HG03442 (cell line): ENCODE measurements at regions not wholly inside any gene's neighbourhood (a gene's known extent, or its start where the extent isn't known, plus 50 kb on each side); places are given as distances from the start of the nearest gene placed in this dataset.
"Not testable (repeated sequence)": the region's sequence is repeated elsewhere in the genome, so short reads cannot be mapped to it uniquely, and the experiment has no call there.

Source experiments
- ATAC-seq: cut with Tn5 transposase; IDR thresholded peaks from one replicate; pipeline ENCODE4 v1.9.1; 2021; ENCODE audit warnings: mild to moderate bottlenecking, moderate library complexity; ENCODE audit not compliant: unreplicated experiment

DNA sequence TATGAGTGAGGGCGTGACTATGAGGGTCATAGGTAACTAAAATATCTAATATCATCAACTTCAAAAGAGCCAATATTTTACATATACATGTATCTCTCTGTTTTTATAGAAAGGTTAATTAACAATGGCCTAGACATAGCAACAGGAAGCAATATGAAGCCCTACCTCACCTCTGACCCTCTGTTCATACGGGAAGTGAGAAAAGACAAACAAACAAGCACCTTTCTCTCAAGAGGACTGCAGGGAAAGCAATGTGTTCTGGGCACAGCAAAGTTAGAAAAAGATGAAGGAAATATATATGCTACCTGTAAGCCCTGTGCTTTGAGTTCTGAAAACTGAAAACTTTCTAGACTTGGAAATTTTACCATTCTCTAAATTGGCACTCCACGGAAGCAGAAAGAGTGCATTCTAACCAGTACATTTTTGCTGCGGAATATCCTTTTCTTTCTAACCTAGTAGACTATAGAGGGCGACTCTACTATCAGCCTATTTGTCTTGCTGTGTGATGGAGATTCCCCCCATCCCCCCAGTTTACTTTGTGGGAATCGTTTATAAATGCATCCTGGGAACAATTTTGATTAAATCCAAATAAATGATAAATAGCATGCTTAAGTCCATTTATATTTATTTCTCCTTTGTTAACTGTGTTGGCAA lies 830.4 kb upstream of the FAT3 start:
- ATAC-seq, result no peak

DNA sequence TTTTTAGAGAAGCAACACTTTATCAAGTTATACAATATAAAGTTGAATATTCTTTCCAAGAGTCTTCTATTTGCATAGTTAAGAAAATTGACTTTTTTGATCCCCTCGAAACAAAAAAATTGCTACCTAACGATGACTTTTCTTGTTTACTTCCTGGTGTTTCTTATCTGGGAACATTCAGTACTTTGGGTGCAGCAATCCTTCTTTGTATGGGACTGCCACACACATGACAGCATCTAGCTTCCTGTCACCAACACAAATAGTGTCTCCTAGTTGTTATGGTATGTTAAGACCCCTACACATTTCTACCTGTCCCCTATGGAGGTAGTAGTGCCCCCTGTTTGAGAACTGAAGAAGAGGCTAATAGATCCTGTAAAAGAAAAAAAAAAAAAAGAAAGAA lies 841.7 kb upstream of the FAT3 start:
- ATAC-seq, result no peak

DNA sequence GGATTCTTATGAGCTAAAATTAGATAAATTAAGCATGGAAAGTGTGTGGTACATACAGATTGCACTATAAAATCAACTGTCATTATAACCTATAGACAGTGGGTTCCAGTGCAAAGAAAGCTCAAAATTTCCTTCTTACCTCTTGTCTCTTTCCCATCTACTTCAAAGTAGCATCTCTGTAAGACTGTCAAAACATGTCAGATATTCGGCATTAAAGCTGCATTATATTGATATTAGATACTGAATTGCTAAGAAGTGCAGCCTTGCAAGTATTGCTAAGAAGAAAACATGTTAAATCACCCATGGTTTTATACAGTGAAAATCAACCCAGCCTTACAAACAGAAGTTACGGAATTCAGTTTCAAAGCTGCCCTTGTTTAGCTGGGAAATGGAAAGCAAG lies 849.8 kb upstream of the FAT3 start:
- ATAC-seq, result no peak

DNA sequence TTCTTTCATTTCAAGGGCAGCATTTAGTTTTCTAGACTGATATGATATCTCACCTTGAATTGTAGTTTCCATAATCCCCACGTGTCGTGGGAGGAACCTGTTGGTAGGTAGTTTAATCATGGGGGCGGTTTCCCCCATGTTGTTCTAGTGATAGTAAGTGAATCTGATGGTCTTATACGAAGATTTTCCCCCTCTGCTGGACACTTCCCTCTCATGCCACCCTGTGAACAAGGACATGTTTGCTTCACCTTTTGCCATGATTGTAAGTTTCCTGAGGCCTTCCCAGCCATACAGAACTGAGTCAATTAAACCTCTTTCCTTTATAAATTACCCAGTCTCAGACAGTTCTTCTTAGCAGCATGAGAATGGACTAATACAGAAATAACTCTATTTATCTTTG lies 851.1 kb upstream of the FAT3 start:
- ATAC-seq, result no peak

DNA sequence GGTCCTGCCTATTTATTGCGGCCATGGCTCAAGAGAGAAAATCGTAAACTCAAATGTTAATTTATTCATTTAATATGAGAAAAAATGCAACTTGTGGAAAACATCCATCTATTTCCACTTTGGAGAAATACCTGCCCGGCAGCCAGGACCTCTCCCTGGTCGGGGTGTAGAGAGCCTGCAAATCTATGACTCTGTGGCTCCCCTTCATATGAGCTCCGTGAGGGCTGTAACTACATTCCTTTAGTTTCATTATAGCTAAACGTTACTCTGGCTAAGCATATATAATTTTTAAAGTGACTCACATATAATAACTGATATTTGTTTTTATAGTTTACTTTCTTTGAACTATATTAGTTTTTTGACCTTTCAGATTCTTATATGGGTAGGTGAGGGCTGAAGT lies 857.8 kb upstream of the FAT3 start:
- no peak for ATAC-seq

DNA sequence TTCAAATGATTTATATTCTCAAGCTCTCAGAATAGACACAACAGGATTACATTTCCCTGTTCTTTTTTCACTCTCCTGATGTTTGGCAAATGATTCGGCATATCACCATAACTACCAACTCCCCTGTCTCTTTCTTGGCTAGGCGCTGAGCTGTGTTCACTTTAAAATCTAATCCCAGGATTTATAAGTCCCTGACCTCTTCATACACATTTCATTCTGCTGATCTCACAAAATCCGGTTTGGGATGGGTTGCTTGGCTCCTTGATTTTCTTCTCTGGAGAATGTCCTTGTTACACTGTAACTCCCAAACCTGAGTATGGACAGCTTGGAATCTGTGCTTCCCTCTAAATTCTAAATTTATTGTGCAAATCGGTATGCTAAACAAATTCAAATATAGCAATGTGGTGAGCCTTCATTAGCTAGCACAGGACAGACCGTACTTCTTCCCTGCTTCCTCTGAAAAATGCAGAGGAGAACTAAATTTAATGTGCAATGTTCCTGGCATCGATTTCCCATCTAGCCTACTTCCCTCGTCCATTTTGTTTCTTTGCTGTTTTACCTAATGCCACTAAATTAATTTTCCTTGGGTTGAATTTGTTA lies 858.5 kb upstream of the FAT3 start:
- ATAC-seq, result no peak

DNA sequence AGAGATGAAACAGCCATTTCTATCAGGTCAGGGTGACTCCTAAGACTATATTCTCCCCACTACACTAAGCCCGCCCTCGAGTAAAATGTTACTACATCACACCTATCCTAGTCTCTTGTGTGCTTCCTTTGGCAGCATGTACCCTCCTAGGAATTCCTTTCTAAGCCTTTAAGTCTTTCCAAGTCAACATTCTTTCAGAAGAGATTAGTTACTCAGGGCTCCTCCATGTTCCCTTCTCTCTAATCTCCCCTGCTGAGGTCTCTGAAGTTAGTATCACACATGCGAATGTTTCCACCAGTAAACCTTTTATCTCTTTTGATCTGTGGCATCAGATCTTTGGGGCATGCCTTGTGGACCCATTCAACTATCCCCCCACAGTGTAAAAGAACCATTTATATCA lies 873.7 kb upstream of the FAT3 start:
- no peak for ATAC-seq

DNA sequence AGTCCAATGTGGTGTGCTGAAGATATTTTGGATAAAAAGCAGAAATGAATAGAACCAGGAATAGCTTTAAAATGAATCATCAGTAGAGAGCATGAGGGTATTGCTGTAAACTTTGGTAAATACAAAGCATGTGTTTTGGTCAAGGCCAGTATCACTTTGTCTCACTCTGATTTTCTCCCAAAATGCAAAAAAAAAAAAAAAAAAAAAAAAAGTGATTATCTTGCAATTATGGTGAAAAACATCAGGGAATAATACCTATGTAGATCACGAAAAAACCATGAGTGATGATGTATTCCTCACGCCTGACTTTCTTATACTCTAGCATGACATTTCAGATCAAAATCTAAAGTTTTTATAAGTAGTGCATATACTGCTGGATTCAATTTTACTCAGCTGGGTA lies 897.9 kb upstream of the FAT3 start:
- no peak for ATAC-seq

DNA sequence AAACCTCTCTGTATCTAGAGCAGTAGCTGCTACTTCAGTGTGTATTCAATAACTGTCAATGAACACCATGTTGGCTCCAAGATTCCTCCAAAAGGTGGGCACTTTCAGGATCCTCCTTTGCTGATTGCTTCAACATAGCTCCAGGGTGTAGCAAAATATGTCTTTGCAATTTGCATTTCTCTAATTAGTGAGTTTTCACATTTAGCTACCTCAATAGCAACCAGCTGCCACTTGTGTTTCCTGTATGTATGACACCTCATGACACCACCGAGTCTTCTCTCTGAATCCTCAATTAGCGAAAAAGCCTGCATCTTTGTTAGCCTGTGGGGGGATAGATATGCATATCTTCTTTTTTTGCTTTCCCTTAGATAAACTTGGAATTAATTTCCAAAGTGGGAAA lies 898.3 kb upstream of the FAT3 start:
- no peak for ATAC-seq

DNA sequence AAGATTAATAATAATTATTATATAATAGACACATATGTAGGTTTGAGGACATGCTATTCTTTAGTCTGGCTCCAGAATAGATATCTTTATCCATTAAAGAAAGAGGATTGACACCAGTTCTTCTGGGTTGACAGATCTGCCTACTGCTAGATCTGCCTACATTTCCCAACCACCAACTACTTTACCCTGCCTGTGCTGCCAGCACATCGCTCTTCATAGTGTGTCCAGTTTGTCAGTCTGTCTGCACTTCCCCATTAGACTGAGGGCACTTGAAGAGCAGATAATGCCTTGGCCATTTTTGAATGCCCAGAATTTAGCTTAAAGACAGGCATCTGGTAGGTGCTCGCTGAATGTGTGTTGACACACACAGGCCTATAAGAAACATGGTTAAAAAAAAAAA lies 910.1 kb upstream of the FAT3 start:
- no peak for ATAC-seq

DNA sequence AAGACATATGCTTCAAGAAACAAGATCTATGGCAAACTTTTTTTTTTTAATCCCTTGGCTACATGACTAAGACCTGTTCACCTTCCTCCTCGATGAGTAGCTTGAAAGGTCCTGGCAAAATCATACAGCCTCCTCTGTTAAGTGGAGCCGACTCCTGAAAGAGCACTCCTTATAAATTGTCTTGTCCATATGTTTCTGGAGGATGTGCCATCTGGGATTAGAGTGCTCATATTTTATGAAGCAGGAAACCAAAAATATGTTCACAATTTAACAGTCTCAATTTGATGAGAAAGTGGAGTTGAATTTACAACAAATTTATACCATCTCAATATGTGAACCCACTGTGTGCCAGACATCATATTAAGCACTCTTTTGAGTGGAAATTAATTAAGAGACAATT lies 912.1 kb upstream of the FAT3 start:
- no peak for ATAC-seq

DNA sequence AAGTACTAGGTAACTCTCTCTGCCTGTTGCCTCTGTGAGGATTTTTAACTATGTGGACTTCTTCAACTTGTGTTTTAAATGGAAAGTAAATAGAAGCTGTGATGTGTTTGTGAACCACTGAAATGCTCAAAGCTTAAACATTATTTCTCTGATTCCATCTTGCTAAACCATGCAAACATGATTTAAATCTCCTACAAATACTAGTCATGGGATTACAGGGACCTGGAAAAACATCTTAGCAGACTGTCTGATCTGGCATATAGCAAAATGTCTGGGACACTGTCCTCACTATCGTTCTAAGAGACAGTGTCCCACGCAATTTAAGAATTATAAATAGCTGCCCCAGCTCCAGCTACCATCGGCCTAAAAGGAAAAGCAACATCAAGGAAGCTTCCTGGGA lies 914.5 kb upstream of the FAT3 start:
- ATAC-seq, result no peak

DNA sequence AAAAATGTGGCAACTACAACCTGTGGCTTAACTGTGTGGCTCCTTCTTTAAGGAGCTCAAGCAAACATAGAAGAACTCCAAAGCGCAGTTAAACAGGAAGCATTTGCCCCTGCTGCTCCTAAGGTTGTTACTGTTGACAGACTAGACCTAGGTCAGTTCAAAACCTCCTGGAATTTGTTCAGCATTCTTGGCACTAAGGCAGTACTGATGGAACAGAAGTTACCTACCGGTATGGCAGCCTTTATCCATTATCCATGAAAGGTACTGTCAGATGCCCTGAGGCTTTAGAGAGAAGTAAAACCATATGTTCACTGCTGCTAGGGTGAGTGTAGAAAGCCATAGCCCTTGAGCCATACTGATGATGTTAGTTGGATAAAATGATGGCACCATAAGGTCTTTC lies 916.5 kb upstream of the FAT3 start:
- no peak for ATAC-seq

DNA sequence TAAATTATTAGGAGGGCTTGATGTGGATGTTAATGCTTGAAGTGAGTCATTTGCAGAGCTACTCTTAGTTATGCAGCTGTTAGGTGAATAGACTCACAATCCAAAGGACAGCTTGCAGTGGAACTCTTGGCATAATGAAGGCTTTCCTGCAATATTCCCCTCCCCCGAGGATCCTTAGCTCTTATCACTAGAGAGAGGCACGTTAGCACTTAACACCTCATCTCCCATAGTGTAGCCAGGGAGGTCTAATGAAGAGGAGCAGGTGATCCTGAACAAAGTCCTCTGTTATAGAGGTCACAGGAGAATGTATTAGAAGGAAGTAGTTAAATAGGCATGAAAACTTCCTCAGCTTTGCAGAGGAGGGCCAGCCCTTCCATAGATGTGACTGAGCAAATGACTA lies 919.2 kb upstream of the FAT3 start:
- ATAC-seq, result no peak

DNA sequence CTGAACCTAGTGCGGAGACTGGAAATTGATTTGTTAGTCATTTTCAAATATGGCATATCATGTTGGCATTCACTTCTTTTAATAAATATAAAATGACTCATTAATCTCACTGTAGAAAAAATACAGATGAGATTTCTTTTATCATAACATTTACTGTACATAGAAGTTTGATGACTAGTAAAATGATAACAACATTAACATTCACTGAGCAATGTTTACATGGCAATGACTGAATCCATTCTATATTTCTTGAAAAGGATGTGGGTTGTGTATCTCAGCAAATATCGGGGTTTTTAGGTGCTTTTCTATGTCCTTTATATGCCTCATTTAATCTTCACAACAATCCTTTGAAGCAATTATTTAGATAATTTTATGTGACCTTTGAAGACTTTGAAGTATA lies 920.9 kb upstream of the FAT3 start:
- no peak for ATAC-seq

DNA sequence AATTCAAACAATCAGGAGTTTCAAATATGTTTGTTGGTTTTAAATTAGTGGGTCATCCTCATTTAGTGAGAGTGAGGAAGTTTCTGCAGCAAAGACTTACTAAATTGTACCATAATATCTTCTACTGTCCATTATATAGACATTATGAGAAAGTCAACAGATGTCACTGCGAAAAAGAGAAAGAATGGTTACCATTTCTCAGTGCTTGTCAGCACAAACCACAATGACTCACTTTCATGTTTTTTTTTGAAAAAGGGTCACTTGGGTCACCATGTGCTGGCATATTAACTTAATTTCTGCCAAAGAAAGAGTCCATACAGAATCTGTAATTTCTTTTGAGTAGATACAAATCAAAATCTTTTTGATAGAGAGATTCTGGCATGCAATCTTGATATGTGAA lies 924.6 kb upstream of the FAT3 start:
- no peak for ATAC-seq

DNA sequence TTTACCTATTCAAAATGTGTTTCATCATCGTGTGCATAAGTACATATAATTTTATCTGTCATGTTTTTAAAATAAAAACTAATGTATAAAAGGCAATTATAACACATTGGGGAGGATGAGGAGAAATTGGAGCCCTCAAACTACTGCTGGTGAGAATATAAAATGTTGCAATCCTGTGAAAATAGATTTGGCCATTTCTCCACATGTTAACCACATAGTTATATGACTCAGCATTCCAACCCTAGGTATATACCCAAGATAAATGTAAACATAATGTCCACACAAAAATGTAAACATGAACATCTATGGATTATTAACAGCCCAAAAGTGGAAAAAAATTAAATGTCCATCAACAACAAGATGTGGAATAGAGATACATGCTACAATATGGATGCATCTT lies 928.0 kb upstream of the FAT3 start:
- ATAC-seq, result no peak

DNA sequence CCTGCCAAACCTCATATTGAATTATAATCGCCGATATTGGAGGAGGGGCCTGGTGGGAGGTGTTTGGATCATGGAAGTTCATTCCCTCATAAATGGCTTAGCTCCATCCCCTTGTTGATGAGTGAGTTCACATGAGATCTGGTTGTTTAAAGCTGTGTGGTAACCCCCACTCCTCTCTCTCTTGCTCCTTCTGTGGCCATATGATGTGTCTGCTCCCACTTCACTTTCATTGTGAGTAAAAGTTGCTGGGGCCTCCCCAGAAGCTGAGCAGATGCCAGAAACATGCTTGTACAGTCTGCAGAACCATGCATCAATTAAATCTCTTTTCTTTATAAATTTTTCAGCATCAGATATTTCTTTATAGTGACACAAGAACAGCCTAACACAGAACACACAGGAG lies 929.0 kb upstream of the FAT3 start:
- ATAC-seq, result peak; percentile 59

DNA sequence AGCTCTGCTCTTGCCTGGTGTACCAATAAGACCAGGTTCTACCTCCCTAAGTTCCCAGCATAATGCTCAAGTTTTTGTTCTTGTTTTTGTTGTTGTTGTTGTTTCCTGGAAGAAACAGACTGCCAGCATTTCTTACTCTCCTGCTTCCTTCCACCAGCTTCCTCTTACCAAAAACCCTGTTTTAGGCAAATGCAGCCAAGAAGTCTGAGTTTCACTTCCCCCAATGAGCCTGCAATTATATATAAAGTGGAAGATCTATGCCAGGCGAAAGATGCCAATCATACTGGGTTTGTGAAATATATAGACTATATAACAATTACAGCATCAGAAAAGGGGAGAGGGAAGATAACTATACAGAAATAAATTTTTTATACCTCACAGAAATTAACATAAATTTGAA lies 931.5 kb upstream of the FAT3 start:
- ATAC-seq, result no peak

DNA sequence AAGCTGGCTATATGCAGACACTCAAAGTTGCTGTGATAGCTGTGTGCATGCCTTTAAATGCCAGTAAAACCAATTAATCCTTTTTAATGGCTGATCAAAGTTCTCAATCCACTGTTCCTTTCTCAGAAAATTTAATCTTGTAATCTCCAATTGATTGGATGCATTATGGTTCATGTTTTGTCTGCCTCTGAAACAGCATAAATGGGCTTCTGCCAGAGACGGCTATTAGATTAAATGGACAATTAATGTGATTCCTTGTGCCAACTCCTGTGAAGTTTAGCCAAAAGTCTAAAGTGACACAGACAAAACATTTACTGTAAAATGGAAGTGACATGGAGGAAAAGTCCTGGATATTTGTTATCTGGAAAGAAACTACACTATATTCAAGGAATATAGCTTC lies 952.5 kb upstream of the FAT3 start:
- no peak for ATAC-seq

DNA sequence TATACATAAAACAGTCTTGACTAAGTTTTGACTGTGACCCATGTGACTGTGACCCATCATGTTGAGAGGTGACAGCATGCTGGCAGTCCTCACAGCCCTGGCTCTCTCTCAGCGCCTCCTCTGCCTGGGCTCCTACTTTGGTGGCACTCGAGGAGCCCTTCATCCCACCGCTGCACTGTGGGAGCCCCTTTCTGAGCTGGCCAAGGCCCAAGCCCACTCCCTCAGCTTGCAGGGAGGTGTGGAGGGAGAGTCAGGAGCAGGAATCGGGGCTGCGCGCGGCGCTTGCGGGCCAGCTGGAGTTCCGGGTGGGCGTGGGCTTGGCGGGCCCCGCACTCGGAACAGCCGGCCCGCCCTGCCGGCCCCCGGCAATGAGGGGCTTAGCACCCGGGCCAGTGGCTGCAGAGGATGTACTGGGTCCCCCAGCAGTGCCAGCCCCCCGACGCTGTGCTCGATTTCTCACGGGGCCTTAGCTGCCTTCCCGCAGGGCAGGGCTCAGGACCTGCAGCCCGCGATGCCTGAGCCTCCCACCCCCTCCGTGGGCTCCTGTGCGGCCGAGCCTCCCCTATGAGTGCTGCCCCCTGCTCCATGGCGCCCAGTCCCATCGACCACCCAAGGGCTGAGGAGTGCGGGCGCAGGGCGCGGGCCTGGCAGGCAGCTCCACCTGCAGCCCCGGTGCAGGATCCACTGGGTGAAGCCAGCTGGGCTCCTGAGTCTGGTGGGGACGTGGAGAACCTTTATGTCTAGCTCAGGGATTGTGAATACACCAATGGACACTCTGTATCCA lies 955.9 kb upstream of the FAT3 start:
- not testable (repeated sequence) for ATAC-seq

DNA sequence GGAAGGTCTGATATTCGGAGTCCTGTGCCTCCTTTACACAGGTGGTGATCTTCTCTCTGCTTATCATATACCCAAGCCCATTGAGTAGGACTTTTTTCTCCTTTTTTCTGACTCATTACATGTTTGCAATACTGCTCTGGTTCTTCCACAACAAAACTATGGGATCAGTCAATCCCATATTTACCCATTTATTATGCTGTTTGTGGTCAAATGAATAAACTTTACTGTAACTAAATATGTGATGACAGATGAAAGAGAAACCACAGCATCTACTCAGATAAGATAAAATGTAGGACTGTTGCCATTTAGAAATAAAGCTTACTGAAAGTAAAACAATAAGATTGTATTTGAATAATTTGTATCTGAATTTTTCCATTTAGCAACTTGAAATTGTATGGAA lies 958.7 kb upstream of the FAT3 start:
- ATAC-seq, result no peak

DNA sequence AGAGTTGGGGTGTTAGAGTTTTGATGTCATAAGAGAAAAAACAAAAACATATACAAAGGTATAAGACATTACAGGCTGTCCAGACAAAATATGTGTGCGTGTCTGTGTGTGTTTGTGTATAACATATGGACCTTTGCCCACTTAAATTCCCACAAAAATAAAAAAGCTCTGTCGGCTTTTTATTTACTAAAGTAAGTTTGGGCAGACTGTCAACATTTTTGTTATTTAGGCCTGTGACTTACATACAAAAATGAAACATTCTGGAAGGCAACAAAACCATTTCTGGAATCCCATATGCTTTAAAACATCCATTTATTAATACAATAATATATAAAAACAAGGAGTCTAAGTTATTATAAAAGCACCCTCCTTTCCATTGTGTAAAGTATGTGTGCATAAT lies 960.1 kb upstream of the FAT3 start:
- no peak for ATAC-seq
